IMR-90 (cell line): ENCODE measurements at regions not wholly inside any gene's neighbourhood (a gene's known extent, or its start where the extent isn't known, plus 50 kb on each side); places are given as distances from the start of the nearest gene placed in this dataset.

Experiments used
- ATAC-seq: fragments of 200-7000 bp; cut with Tn5 transposase; 2 replicates; pipeline ENCODE4 v1.9.1; 2020; ENCODE audit warnings: low read depth, mild to moderate bottlenecking, moderate library complexity
- BruUV-seq: library from RNA; stranded (reverse); fragments of 400-500 nt; replicated peaks from 2 replicates; lab custom pipeline; 2021; lab: Mats Ljungman, UMichigan
- CTCF ChIA-PET: fragments of 300-600 bp; formaldehyde crosslinking; extraction: SDS; loops from one replicate; lab custom pipeline; 2021; ENCODE audit warnings: antibody characterized with exemption; lab: Yijun Ruan, JAX
- POLR2A ChIA-PET: fragments of 300-600 bp; sonication (Branson Sonifier 250); formaldehyde crosslinking; loops from one replicate; lab custom pipeline; 2022; ENCODE audit warnings: antibody characterized with exemption; ENCODE audit not compliant: unreplicated experiment; lab: Charles Lee
- DNase-seq: peaks from one replicate; pipeline ENCODE4 v3.0.0; 2013
- H2AFZ ChIP-seq: replicated peaks from 2 replicates; pipeline ENCODE3; 2013; ENCODE audit warnings: low read length, mild to moderate bottlenecking; ENCODE audit not compliant: poor library complexity
- H2AK5ac ChIP-seq: 2 replicates; pipeline ENCODE4 v1.6.1; 2013; ENCODE audit warnings: low read depth, low read length, inconsistent platforms
- H2AK9ac ChIP-seq: replicated peaks from 2 replicates; pipeline ENCODE3; 2013; ENCODE audit warnings: mild to moderate bottlenecking, low read depth, low read length, moderate library complexity; ENCODE audit not compliant: poor library complexity
- H2BK120ac ChIP-seq: 2 replicates; pipeline ENCODE4 v1.6.1; 2013; ENCODE audit warnings: low read depth, low read length, inconsistent platforms
- H2BK15ac ChIP-seq: 3 replicates; pipeline ENCODE4 v1.6.1; 2013; ENCODE audit warnings: low read depth, low read length, inconsistent platforms
- H2BK20ac ChIP-seq: 2 replicates; pipeline ENCODE4 v1.6.1; 2013; ENCODE audit warnings: low read depth, mild to moderate bottlenecking, inconsistent platforms, low read length, moderate library complexity
- H2BK5ac ChIP-seq: 2 replicates; pipeline ENCODE4 v1.6.1; 2013; ENCODE audit warnings: mild to moderate bottlenecking, low read depth, low read length, inconsistent platforms; ENCODE audit not compliant: poor library complexity, severe bottlenecking
- H3K14ac ChIP-seq: replicated peaks from 2 replicates; pipeline ENCODE4 v1.6.1; 2013; ENCODE audit warnings: low read depth, low read length, inconsistent platforms
- H3K18ac ChIP-seq: 2 replicates; pipeline ENCODE4 v1.6.1; 2013; ENCODE audit warnings: low read depth, low read length, control low read depth
- H3K23ac ChIP-seq: 2 replicates; pipeline ENCODE4 v1.6.1; 2013; ENCODE audit warnings: low read depth, low read length, inconsistent platforms
- H3K27ac ChIP-seq: 2 replicates; pipeline ENCODE4 v1.5.1; 2013; ENCODE audit warnings: mild to moderate bottlenecking, control low read depth, low read length; ENCODE audit not compliant: insufficient read depth
- H3K27me3 ChIP-seq: 2 replicates; pipeline ENCODE4 v1.6.1; 2013; ENCODE audit warnings: low read length; ENCODE audit not compliant: control insufficient read depth, insufficient read depth
- H3K36me3 ChIP-seq: 2 replicates; pipeline ENCODE4 v1.6.1; 2013; ENCODE audit warnings: low read length, mixed read lengths; ENCODE audit not compliant: control insufficient read depth, insufficient read depth
- H3K4ac ChIP-seq: 2 replicates; pipeline ENCODE4 v1.6.1; 2013; ENCODE audit warnings: low read depth, low read length, inconsistent platforms
- H3K4me1 ChIP-seq: 2 replicates; pipeline ENCODE4 v1.6.1; 2013; ENCODE audit warnings: low read length, mixed read lengths; ENCODE audit not compliant: control insufficient read depth, insufficient read depth
- H3K4me2 ChIP-seq: 2 replicates; pipeline ENCODE4 v1.6.1; 2013; ENCODE audit warnings: low read depth, mild to moderate bottlenecking, control low read depth, low read length, moderate library complexity
- H3K4me3 ChIP-seq: 2 replicates; pipeline ENCODE4 v1.5.1; 2013; ENCODE audit warnings: low read depth, mild to moderate bottlenecking, control low read depth, low read length, moderate library complexity; ENCODE audit not compliant: insufficient read depth
- H3K56ac ChIP-seq: 2 replicates; pipeline ENCODE4 v1.6.1; 2013; ENCODE audit warnings: low read length, inconsistent platforms; ENCODE audit not compliant: insufficient read depth; ENCODE audit errors: extremely low read depth
- H3K79me1 ChIP-seq, 2 experiments: 2 replicates each; pipeline ENCODE4 v1.6.1; 2013; ENCODE audit warnings: low read length in 2 of 2, inconsistent platforms in 1 of 2, low read depth in 1 of 2
- H3K9ac ChIP-seq: 2 replicates; pipeline ENCODE4 v1.6.1; 2013; ENCODE audit warnings: low read depth, low read length, control low read depth
- H3K9me1 ChIP-seq: 2 replicates; pipeline ENCODE4 v1.6.1; 2013; ENCODE audit warnings: low read length, inconsistent platforms; ENCODE audit not compliant: insufficient read depth
- H3K9me3 ChIP-seq: 2 replicates; pipeline ENCODE4 v1.6.1; 2013; ENCODE audit warnings: low read length; ENCODE audit not compliant: control insufficient read depth, insufficient read depth
- H4K20me1 ChIP-seq: 2 replicates; pipeline ENCODE4 v1.6.1; 2013; ENCODE audit warnings: low read length, inconsistent platforms; ENCODE audit not compliant: insufficient read depth
- H4K5ac ChIP-seq: 2 replicates; pipeline ENCODE4 v1.6.1; 2013; ENCODE audit warnings: mild to moderate bottlenecking, low read depth, low read length, control low read depth
- H4K8ac ChIP-seq, 2 experiments: 2 replicates each; pipeline ENCODE4 v1.6.1; 2013; ENCODE audit warnings: low read depth in 2 of 2, low read length in 2 of 2, control low read depth in 1 of 2, inconsistent platforms in 1 of 2
- H4K91ac ChIP-seq: 2 replicates; pipeline ENCODE4 v1.6.1; 2013; ENCODE audit warnings: low read depth, low read length, inconsistent platforms; ENCODE audit not compliant: insufficient read depth
- POLR2A ChIP-seq: IDR thresholded peaks from 2 replicates; pipeline ENCODE4 v1.6.1; 2012; ENCODE audit warnings: mild to moderate bottlenecking, low read depth, low read length
- RCOR1 ChIP-seq: IDR thresholded peaks from 2 replicates; pipeline ENCODE4 v1.6.1; 2012; ENCODE audit warnings: mild to moderate bottlenecking, low read length, improper control_type of control experiment; ENCODE audit not compliant: insufficient replicate concordance
- RFX5 ChIP-seq: IDR thresholded peaks from 2 replicates; pipeline ENCODE4 v1.8.0; 2012; ENCODE audit warnings: low read depth, mild to moderate bottlenecking, low read length, moderate library complexity
- USF2 ChIP-seq: fragments of 150-350 bp; IDR thresholded peaks from 2 replicates; pipeline ENCODE4 v1.6.1; 2017; ENCODE audit warnings: mild to moderate bottlenecking, antibody characterized with exemption, low read length, low read depth
- WGBS, 2 experiments: methylation state at CpG; one replicate each; pipeline versions ENCODE4 v1.1.5 to v1.1.7; 2013; ENCODE audit warnings: missing lambda C conversion rate in 2 of 2; ENCODE audit not compliant: insufficient read length in 1 of 2; ENCODE audit errors: extremely low coverage in 2 of 2; 5-methylcytosine and 5-hydroxymethylcytosine counted together
- dilution Hi-C: fragments of 300-500 bp; cut with HindIII; formaldehyde crosslinking; loops from one replicate; pipeline ENCODE4 v1.14.3; 2018; ENCODE audit warnings: low sequenced_read_pairs; ENCODE audit not compliant: unreplicated experiment
- in situ Hi-C: fragments of 300-500 bp; cut with MboI; formaldehyde crosslinking; loops from 3 replicates; pipeline ENCODE4 v1.14.3; 2019; ENCODE audit warnings: low sequenced_read_pairs, inconsistent platforms, mixed read lengths
- intact Hi-C: fragments of 100-400 bp; cut with micrococcal nuclease; formaldehyde crosslinking; loops from 2 replicates; pipeline ENCODE4 v1.10.0; 2022

GRCh38 chr6:11912420-11912819, 99.7 kb upstream of the HIVEP1 start:
- no peak for TF ChIP-seq RFX5
- TF ChIP-seq POLR2A = no peak
- no peak for TF ChIP-seq USF2
- no peak for TF ChIP-seq RCOR1
- H3K79me1 ChIP-seq = no peaks in the 10 kb centered on the region

More at GRCh38 chr6:11912420-11912819, 99.7 kb upstream of the HIVEP1 start:
- H3K9ac ChIP-seq = no peak overlapping the region
- H4K20me1 ChIP-seq = no peaks in the 10 kb centered on the region
- CTCF ChIA-PET = no interaction called here
- H3K27ac ChIP-seq = no peak overlapping the region
- no peaks in the 10 kb centered on the region for H3K9me1 ChIP-seq
- BruUV-seq = no TSS peak
- H3K4me1 ChIP-seq = no peaks in the 10 kb centered on the region
- POLR2A ChIA-PET = no interaction called here
- no peak overlapping the region for H4K91ac ChIP-seq
- no peak overlapping the region for H3K18ac ChIP-seq
- H3K4me3 ChIP-seq = no peak overlapping the region
- no peak overlapping the region for H2BK20ac ChIP-seq
- no peaks in the 10 kb centered on the region for H3K9me3 ChIP-seq
- no CpG with 5 or more reads among the region's 6 CpGs for WGBS, 2 experiments
- H3K27me3 ChIP-seq = no peaks in the 10 kb centered on the region
- dilution Hi-C loops (no loop called here), in situ Hi-C loops (no loop called here), intact Hi-C loops (no loop called here)
- no peak overlapping the region for H4K5ac ChIP-seq
- H3K14ac ChIP-seq = no peak overlapping the region
- H2AK5ac ChIP-seq = no peak overlapping the region
- no peaks in the 10 kb centered on the region for H3K36me3 ChIP-seq
- H2AFZ ChIP-seq = no peak overlapping the region
- H4K8ac ChIP-seq = no peak overlapping the region
- H3K4me2 ChIP-seq = no peak overlapping the region
- no peak overlapping the region for H2BK120ac ChIP-seq
- no peak overlapping the region for H2BK15ac ChIP-seq
- no peak overlapping the region for H2AK9ac ChIP-seq
- no peak overlapping the region for H3K4ac ChIP-seq
- H3K23ac ChIP-seq = no peak overlapping the region
- no peak for DNase-seq
- H2BK5ac ChIP-seq = no peak overlapping the region
- H3K56ac ChIP-seq = no peak overlapping the region
- no peak for ATAC-seq
